Limb (tissue), 2 donors: ENCODE measurements at regions not wholly inside any gene's neighbourhood (a gene's known extent, or its start where the extent isn't known, plus 50 kb on each side); places are given as distances from the start of the nearest gene placed in this dataset.

ENCODE experiments used
- DNase-seq, 2 donors: peaks; one replicate each; pipeline ENCODE4 v3.0.0-alpha.2; 2016; ENCODE audit errors: extremely low spot score in 2 of 2

DNA sequence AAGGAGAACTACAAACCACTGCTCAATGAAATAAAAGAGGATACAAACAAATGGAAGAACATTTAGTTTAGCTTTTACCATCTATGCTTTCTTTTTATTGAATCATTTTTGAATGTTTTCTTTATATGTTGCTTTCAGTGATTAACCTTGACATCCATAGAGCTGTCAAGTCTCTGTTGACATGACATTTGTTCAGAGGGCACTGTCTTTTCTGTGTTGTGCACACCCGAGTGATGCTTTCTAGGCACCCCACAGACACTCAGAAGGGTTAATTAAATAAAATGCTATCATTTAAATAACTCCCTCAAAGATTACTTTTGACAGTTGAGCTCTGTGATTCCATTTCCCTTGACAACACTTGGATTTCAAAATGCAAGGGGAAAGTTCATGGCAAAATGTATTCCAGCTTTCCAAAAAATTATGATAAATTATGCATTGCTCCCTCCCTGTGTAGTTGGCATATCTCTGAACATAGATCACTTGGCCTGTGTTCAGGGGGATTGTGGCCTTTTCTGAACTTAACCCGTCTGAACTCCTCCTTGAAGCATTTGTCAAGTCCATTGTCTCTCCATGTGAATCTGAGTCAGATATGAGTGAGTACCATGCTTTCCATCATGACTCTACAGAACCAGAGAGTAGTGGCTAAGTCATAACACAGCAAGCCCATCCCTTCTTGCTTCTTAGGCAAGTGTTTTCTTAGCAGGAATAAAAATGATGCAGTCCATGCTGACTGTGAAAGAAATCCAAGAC, 372.6 kb downstream of the RPRM start:
- DNase-seq: no peak

GRCh38 chr2:153101187-153101586, 377.4 kb downstream of the RPRM start:
- no peak for DNase-seq

DNA sequence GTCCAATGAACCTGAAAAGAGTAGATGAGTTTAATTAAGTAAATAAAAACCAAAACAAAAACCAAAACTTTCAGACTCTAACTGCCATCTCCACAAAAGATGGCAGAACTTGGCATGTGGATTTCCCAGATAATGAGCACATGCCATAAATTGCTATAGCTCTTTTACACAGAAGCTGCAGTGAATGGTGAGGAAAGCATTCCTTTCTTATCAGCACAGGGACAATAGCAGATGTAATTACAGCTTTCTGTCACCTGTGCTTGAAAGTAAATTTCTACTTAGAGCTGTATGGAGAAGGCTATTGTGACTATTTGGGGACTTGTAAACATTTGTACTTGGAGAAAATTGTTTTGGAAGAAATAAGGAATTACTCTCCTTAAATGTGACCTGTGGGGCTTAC, 378.4 kb downstream of the RPRM start:
- DNase-seq: no peak

- DNase-seq: no peak
Measured at GRCh38 chr2:153098073-153098472, 379.7 kb downstream of the ARL6IP6 start.

DNA sequence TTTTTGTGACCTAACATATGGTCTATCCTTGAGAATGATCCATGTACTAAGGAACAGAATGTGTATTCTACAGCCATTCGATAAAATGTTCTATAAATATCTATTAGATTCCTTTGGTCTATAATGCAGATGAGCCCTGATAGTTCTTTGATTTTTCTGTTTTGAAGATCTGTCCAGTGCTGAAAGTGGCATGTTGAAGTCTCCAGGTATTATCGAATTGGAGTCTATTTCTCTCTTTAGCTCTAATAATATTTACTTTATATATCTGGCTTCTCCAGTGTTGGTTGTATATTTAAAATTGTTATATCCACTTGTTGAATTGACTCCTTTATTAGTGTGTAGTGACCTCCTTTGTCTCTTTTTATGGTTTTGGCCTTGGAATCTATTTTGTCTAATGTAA, 377.9 kb downstream of the ARL6IP6 start:
- no peak for DNase-seq

DNA sequence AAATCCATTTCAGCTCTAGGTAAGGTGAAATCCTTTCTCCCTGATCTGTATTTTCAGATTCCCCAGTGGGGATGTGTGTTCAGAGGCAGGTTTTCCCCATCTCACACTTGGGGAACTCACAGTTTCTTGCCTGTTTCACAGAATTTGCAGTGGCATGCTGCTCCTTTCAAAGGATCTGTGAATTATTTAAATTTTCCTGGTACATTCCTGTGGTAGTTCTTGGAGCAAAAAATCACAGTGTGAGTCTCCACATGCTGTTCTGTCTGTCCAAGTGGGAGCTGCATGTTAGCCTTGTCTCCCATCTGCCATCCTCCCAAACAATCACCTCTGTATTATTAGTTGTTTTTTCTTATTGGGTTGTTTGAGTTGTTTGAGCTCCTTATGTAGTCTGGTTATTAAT, 372.9 kb downstream of the ARL6IP6 start:
- DNase-seq: no peak

- DNase-seq: no peak
Measured at GRCh38 chr2:153079315-153079714, 360.9 kb downstream of the ARL6IP6 start.

DNA sequence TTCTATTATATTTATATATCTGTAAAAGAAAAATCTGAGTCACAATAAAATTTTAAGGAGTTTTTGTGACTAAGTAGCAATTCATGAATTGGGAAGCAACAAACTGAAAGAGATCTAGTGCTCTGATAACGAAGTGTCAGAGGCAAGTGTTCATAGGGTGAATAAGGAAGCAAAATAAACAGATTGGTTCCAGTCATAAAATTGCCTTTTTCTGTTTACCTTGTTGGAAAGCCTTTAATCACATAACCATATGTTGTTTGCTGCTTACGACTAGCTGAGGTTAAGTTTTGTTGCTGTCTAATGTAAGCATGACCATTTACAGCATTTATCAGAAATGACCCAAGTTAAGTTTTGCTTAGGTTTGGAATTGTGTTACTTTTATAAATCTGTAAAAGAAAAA, 358.9 kb downstream of the ARL6IP6 start:
- no peak for DNase-seq

DNA sequence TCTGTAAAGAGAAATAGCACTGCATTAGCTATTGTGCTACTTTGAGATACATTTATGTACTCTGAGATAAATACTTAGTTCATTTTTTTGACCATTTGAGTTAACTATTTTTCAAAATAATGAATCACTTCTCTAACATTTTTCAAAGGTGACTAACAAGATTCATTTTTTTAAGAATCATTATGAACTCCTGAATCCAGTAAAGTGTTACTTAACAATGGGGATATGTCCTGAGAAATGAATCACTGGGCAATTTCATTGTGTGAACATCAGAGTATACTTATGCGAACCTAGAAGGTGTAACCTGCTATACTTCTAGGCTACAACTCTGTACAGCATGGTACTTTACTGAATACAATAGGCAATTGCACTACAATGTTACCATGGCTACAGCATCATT, 355.8 kb downstream of the ARL6IP6 start:
- no peak for DNase-seq

- DNase-seq: no peak
Measured at GRCh38 chr2:153072813-153073212, 354.4 kb downstream of the ARL6IP6 start.

DNA sequence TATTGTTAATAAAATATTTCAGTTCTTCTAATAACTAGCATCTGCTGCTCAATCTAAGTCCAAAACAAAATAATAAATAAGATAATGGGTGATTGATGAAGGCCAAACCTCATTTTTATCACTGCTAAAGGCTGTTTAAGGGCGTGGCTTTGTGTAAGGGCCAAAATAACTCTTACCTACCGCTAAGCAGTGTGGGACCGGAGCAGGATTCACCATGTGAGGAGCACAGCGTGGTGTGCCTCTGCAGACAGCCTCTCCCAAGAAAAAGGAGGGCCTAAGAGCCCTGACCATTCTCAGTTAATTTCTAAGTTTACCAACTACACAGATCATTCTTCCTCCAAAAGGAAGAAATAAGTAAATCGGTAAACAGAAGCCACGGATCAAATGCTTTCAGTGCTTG, 353.7 kb downstream of the ARL6IP6 start:
- DNase-seq: no peak

GRCh38 chr2:153071090-153071489, 352.7 kb downstream of the ARL6IP6 start:
- no peak for DNase-seq

DNA sequence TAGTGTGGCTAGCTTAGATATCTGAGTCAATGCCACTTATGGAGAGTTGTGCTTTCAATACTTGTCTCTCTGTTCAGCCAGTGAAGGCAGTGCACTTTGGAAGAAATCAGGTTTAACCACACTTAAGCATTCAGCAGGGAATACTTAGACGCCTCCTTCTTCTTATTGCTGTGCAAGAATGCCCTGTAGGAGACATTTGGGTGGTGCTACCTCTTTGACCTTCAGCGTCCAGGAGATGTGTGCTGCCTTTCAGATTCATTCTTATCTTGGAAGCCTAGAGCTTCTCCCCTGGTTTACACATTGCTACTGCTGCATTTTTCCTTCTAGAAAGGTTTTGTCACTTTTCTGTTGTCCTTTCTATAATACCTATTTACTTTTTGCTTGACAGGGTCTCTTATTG, 350.5 kb downstream of the ARL6IP6 start:
- DNase-seq: no peak

DNA sequence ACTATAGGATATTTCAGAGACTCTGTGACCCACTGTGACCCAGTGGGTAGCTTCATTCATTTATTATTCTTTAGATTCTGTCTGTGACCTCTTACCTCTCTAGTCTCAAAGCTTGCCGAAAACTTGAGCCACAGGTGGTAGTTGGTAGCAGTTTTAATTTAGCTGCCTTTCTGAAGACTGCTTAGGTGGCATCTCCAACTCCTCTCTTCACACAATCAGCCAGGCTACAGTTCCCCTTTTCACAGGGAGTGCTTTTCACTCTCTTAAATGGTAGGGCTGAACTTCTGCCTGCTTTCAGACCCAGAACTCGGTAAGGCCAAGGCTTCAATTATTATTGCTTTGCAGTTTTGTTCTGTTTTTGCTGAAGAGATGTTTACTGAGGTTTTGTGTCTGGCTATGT, 349.6 kb downstream of the ARL6IP6 start:
- DNase-seq: no peak

DNA sequence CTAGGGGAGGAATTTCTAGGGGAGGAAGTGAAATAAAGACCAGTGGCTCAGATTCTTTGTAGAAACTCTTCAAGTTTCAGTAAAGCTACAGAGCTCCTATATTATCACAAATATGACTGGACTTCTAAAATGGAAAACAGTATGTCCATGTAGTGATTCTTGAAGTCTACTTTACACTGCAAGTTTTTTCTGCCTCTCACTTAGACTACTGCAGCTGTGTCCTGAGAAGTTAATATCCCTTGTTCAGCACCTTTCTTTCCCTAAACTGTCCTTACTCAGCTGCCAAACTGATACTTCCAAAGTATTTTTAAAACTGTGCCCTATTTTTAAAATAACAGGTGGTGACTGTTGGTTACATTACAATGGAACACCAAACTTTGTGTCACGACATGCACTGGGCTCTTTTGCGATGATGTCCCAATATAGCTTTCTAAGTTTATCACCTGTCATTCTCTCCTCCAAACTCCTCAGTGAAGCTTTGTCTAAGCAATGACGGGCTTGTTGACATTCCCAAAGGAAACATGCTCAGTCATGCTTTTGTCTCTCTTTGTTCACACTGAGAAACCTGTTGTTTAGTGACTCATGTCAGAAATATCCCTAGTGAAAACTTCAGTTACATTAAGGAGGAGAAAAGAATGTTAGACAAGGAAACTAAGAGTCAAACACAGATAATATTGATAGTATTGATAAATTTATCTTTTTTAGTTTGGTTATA, 341.1 kb downstream of the ARL6IP6 start:
- peak in 1 of 2 donors; percentile 7 for DNase-seq

DNA sequence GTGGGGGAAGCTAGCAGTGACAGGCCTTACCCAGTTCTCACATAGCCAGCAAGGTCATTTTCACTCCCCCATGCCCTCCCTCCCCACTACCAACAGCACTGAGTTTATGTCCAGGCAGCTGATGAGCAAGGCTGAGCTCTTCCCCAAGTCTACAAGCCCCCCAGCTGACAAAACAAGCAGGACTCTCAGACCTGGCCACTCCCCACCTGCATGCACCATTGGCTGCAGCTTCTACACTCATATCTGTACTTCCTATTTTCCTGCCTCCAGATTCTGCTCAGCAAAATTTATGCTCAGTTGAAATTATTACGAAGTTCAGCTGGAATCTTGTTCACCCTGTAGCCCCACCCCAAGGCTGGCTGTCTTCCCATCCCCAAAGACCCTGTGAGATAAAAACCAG, 339.3 kb downstream of the ARL6IP6 start:
- DNase-seq: no peak

- no peak for DNase-seq
Measured at GRCh38 chr2:153055182-153055581, 336.8 kb downstream of the ARL6IP6 start.

DNA sequence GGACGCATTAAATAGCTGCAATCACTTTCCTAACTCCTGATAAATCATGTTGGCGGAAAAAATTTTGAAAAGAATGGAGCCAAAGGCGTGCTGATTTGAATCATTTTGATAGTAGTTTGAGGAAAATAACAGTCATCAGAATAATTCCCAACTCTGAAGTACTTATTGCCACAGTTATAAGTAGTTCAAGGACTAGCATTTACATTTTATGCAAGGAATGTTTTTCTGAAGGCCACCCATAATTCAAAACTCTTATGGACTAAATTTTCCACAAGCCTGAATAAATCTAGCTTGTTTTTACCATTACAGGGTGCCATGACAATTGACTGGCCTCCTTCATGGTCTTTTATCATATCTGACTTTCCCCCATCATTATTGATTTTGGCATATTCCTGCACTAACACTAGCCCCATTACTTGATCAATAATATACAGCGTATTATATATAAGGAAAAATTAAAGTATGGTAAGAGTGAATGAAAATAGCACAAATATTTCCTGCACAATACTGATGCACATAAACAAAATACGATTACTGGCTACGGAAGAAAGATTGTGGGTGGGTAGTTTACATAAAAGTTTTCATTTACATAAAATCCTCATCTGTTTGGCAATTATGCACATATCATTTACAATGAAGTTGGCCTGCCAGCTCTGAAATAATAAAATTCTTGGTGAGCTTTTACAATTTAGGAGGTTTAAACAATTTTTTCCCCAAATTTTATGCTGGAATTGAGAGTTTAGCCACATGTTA, 334.6 kb downstream of the ARL6IP6 start:
- DNase-seq: no peak

GRCh38 chr2:153047220-153047619, 328.8 kb downstream of the ARL6IP6 start:
- no peak for DNase-seq

DNA sequence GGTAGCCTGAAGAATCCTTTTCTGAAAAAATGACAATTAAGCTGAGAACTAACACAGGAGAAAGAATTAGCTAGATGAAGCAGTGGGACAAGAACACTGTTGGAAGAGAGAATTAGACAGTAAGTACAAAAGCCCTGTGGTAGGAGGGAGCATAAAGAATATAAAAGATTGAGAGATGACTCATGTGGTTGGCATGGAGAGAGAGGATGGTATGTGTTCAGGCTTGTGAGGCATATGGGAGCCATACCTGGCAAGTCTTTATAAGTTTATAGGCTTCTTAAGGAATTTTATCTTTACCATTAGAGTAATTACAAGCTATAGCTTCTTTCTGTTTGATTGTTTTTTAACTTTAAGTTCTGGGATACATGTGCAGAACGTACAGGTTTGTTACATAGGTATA, 325.0 kb downstream of the ARL6IP6 start:
- DNase-seq: no peak

DNA sequence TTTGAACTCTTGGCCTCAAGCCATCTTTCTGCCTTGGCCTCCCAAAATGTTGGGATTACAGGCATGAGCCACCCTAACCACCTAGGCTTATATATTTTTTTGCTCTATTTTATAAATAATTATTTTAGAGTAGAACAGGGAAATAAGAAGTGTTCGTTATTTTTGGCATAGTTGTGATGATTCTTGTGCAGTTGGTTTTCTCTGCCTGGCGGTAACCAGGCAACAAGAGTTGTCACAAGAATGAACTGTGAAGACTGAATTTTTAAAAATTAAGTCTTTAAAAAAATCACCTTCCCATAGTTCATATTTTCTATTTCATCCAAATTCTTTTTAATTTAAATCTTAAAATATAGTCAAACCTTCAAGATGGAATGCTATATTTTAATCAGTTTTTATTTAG, 310.2 kb downstream of the ARL6IP6 start:
- no peak for DNase-seq

GRCh38 chr2:153027533-153027932, 309.1 kb downstream of the ARL6IP6 start:
- DNase-seq: no peak
